ENCODE measurements at regions not wholly inside any gene's neighbourhood (a gene's known extent, or its start where the extent isn't known, plus 50 kb on each side); places are given as distances from the start of the nearest gene placed in this dataset.

DNA sequence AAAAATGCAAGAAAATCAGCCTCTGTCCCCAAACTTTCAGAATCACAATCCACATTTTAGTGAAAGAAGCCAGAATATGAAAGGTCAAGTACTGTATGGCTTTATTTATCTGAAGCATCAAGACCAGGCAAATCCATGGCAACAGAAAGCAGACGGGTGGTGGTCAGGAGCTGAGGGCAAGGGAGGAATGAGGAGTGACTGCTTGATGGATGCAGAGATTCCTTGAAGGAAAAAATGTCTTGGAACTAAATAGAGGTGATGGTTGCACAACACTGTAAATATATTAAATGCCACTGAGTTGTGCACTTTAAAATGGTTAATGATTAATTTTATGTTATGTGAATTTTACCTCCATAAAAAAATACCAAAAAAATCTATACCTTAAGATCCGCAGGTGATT is 165.1 kb downstream of the GXYLT1 start:
- DNase-seq (ENCODE audit: low read depth, low spot score) = no peak
- no peak for TF ChIP-seq EZH2 (IDR thresholded peaks at IDR 0.05)
- TF ChIP-seq POLR2AphosphoS5 (IDR thresholded peaks at IDR 0.05; ENCODE audit: borderline replicate concordance, low read depth, low read length) = no peak
- TF ChIP-seq FOXP2 (optimal IDR thresholded peaks at IDR 0.05; ENCODE audit: control extremely low read depth, extremely low read length, insufficient read depth) = no peak
- Histone ChIP-seq H3K36me3 (ENCODE audit: insufficient read depth, low read length) (no peaks in the 10 kb centered on the region), H3K9me3 (ENCODE audit: low read depth, low read length) (no peaks in the 10 kb centered on the region), H3K27ac (peak overlapping the region; percentile 77), H3K4me3 (peak overlapping the region; percentile 14; the same call in 1 of the 2 replicates), H3K9ac (ENCODE audit: insufficient read length) (no peak overlapping the region)

DNA sequence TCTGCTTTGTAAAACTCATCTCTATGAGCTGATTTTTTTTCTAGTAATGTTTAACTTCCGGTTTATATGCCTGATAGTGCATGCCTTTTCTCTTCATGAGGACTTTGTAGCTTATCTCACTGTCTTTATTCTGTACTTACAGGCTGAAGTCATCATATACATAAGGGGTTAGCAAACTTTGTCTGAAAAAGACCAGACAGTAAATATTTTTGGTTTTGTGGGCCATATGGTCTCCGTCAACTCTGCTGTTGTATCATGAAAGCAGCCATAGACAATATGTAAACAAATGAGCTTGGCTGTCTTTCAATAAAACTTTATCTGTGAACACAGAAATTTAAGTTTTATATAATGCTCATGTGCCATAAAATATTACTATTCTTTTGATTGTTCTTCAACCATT is 172.1 kb downstream of the GXYLT1 start:
- H3K27ac ChIP-seq = no peak overlapping the region
- H3K9me3 ChIP-seq (ENCODE audit: low read depth, low read length) = no peaks in the 10 kb centered on the region
- TF ChIP-seq FOXP2 (optimal IDR thresholded peaks at IDR 0.05; ENCODE audit: control extremely low read depth, extremely low read length, insufficient read depth) (no peak), EZH2 (IDR thresholded peaks at IDR 0.05) (no peak), POLR2AphosphoS5 (IDR thresholded peaks at IDR 0.05; ENCODE audit: borderline replicate concordance, low read depth, low read length) (no peak)
- H3K36me3 ChIP-seq (ENCODE audit: insufficient read depth, low read length) = no peaks in the 10 kb centered on the region
- no peak overlapping the region for H3K4me3 ChIP-seq
- no peak overlapping the region for H3K9ac ChIP-seq (ENCODE audit: insufficient read length)
- DNase-seq (ENCODE audit: low read depth, low spot score) = no peak

DNA sequence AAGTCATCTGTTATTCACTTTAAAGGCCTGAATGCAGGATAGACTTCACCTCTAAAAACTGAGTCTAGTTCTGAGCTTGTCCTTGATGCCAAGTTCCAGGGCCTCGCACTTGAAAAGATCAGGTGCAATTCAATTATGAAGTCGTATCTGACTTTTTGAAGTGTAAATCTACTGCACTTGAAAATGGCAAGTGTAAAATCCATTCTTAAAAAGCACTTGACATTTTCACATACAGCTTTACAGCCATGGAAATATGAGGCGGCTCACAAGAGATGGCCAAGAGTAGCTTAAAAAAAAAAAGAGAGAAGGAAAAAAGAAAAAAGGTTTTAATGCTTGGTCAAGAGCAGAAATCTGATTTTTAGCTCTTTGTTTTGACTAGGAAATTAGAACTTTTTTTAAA is 172.5 kb downstream of the GXYLT1 start:
- Histone ChIP-seq H3K36me3 (ENCODE audit: insufficient read depth, low read length) (no peaks in the 10 kb centered on the region), H3K9ac (ENCODE audit: insufficient read length) (no peak overlapping the region), H3K27ac (no peak overlapping the region), H3K4me3 (no peak overlapping the region), H3K9me3 (ENCODE audit: low read depth, low read length) (no peaks in the 10 kb centered on the region)
- TF ChIP-seq FOXP2 (optimal IDR thresholded peaks at IDR 0.05; ENCODE audit: control extremely low read depth, extremely low read length, insufficient read depth) = no peak
- TF ChIP-seq EZH2 (IDR thresholded peaks at IDR 0.05) = no peak
- no peak for TF ChIP-seq POLR2AphosphoS5 (IDR thresholded peaks at IDR 0.05; ENCODE audit: borderline replicate concordance, low read depth, low read length)
- no peak for DNase-seq (ENCODE audit: low read depth, low spot score)

DNA sequence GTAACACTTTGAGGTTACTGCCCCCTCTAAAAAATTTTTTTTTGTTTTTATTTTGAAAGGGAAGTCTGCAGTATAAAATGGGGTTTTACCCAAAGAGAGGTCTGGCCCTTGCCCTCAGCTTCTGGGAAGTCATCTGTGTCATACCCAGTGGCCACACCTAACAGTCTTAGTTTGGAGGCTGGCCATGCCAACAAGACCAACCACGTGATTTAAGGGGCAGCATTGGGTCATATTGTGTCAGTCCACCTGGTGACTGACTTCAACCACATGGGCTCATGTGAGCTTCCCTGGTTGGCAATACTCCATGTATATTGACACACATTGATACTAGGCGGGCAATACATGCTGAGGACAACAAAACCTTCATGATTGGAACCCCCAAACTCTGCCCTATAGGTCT is 173.9 kb downstream of the GXYLT1 start:
- TF ChIP-seq POLR2AphosphoS5 (IDR thresholded peaks at IDR 0.05; ENCODE audit: borderline replicate concordance, low read depth, low read length) (no peak), EZH2 (IDR thresholded peaks at IDR 0.05) (no peak), FOXP2 (optimal IDR thresholded peaks at IDR 0.05; ENCODE audit: control extremely low read depth, extremely low read length, insufficient read depth) (no peak)
- Histone ChIP-seq H3K9me3 (ENCODE audit: low read depth, low read length) (no peaks in the 10 kb centered on the region), H3K9ac (ENCODE audit: insufficient read length) (no peak overlapping the region), H3K27ac (no peak overlapping the region), H3K36me3 (ENCODE audit: insufficient read depth, low read length) (no peaks in the 10 kb centered on the region), H3K4me3 (no peak overlapping the region)
- DNase-seq (ENCODE audit: low read depth, low spot score) = no peak

DNA sequence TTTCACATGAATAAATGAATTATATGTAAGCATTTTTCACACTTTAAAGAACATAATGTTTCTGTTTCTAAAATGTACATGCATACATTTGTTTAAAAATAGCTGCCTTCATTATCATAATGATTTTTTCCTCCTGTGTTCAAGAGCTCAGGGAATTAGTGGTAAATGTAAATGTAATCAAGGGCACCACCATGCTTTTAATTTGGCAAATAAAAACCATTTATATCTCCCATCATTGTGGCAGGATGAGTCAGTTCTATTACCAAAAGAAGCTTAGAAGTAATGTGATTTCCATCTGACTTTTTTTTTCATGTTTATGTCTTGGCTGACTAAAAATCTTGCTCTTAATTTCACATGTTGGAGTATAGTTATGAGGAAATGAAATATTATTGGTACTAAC is 176.1 kb downstream of the GXYLT1 start:
- DNase-seq (ENCODE audit: low read depth, low spot score) = no peak
- no peak for TF ChIP-seq EZH2 (IDR thresholded peaks at IDR 0.05)
- no peak for TF ChIP-seq POLR2AphosphoS5 (IDR thresholded peaks at IDR 0.05; ENCODE audit: borderline replicate concordance, low read depth, low read length)
- no peak for TF ChIP-seq FOXP2 (optimal IDR thresholded peaks at IDR 0.05; ENCODE audit: control extremely low read depth, extremely low read length, insufficient read depth)
- H3K27ac ChIP-seq = peak overlapping the region; percentile 17; the same call in 1 of the 2 replicates

DNA sequence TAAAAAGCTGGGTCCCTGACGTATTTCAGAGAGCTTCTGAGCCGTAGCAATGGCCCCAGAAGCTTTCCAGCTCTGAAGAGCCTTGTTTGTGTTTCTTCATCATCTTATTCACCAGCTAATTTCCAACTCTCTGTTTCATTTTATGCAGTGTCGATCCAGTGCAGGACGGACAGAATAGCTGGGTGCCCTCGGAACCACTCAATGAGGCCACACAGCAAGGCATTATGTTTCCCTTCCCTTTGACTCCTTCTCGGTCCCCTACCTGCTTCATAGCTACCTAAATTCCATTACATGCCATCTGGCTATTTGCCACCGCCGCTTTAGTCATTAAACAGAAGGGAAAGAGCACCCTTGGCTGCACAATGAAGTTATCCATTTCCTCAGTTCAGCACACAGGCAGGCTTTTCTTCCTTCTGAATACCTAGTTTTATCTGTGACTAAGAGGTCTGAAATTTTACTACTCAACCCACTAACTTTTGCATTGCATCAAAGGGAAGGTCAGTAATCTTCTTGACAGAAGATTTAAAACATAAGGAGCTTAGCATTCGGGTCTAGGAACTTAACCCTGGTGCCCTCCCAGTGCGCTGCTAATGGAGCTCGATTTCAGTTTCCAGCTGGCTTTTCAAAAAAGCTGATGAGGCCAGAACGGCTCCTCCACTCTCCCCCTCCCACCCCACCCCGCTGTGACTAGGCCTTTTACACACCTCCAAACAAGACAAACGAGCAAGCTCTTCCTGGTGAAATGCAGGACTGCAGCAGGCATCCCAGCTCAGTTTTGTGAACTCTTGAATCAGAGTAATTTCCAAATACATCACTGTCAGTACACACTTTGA is 176.8 kb downstream of the GXYLT1 start:
- no peak overlapping the region for H3K4me3 ChIP-seq
- TF ChIP-seq POLR2AphosphoS5 (IDR thresholded peaks at IDR 0.05; ENCODE audit: borderline replicate concordance, low read depth, low read length) (no peak), FOXP2 (optimal IDR thresholded peaks at IDR 0.05; ENCODE audit: control extremely low read depth, extremely low read length, insufficient read depth) (no peak), EZH2 (IDR thresholded peaks at IDR 0.05) (no peak)
- H3K36me3 ChIP-seq (ENCODE audit: insufficient read depth, low read length) = no peaks in the 10 kb centered on the region
- DNase-seq (ENCODE audit: low read depth, low spot score) = no peak
- H3K27ac ChIP-seq = no peak overlapping the region
- no peaks in the 10 kb centered on the region for H3K9me3 ChIP-seq (ENCODE audit: low read depth, low read length)
- no peak overlapping the region for H3K9ac ChIP-seq (ENCODE audit: insufficient read length)

More for the DNA sequence above, 176.1 kb downstream of the GXYLT1 start:
- H3K4me3 ChIP-seq = 0 out of 2 replicates have a peak overlapping the region, but pooled peaks have one; percentile 30
- no peaks in the 10 kb centered on the region for H3K9me3 ChIP-seq (ENCODE audit: low read depth, low read length)
- H3K36me3 ChIP-seq (ENCODE audit: insufficient read depth, low read length) = no peaks in the 10 kb centered on the region
- H3K9ac ChIP-seq (ENCODE audit: insufficient read length) = no peak overlapping the region

DNA sequence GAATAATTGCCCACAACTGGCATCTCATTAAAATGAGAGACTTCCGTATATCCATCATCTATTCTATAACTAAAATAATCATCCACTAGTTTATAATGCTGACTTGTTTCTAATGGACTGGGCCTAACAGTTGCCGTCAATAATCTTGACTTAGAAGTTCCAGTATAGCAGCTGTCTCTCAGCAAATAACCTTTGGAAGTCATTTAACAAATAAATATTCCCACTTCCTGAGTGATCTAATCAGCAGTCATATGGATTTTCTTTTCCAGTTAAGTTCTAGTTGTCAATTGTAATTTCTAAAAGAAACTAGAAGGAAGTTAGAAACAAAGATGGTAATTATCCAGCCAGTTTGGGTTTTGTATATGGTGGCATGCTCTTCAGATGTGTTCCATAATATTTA is 177.8 kb downstream of the GXYLT1 start:
- no peak overlapping the region for H3K4me3 ChIP-seq
- no peaks in the 10 kb centered on the region for H3K9me3 ChIP-seq (ENCODE audit: low read depth, low read length)
- DNase-seq (ENCODE audit: low read depth, low spot score) = no peak
- H3K9ac ChIP-seq (ENCODE audit: insufficient read length) = no peak overlapping the region
- TF ChIP-seq FOXP2 (optimal IDR thresholded peaks at IDR 0.05; ENCODE audit: control extremely low read depth, extremely low read length, insufficient read depth) (no peak), POLR2AphosphoS5 (IDR thresholded peaks at IDR 0.05; ENCODE audit: borderline replicate concordance, low read depth, low read length) (no peak), EZH2 (IDR thresholded peaks at IDR 0.05) (no peak)
- H3K27ac ChIP-seq = no peak overlapping the region
- H3K36me3 ChIP-seq (ENCODE audit: insufficient read depth, low read length) = no peaks in the 10 kb centered on the region

DNA sequence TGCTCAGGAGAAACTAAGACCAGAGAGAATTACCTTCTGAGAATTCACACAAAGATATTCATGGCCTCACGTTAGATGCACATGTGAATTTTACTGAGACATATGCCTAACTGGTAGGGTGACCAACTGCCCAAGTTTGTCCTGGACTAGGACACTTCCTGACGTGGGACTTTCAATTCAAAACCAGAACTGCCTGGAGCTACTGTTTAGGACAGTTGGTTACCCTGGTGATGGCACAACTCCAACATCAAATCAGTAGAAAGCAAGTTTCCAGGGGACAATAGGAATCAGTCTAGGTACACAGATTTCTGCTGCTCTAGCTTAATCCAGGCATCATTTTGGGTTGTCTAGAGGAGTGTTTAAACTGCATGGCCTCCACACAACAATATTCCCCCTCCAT is 178.7 kb downstream of the GXYLT1 start:
- Histone ChIP-seq H3K27ac (no peak overlapping the region), H3K9me3 (ENCODE audit: low read depth, low read length) (no peaks in the 10 kb centered on the region), H3K36me3 (ENCODE audit: insufficient read depth, low read length) (no peaks in the 10 kb centered on the region), H3K4me3 (no peak overlapping the region), H3K9ac (ENCODE audit: insufficient read length) (no peak overlapping the region)
- DNase-seq (ENCODE audit: low read depth, low spot score) = no peak
- TF ChIP-seq EZH2 (IDR thresholded peaks at IDR 0.05) (no peak), FOXP2 (optimal IDR thresholded peaks at IDR 0.05; ENCODE audit: control extremely low read depth, extremely low read length, insufficient read depth) (no peak), POLR2AphosphoS5 (IDR thresholded peaks at IDR 0.05; ENCODE audit: borderline replicate concordance, low read depth, low read length) (no peak)

All from SK-N-MC (cell line).